Right atrium auricular region (tissue), 2 donors: ENCODE measurements at regions not wholly inside any gene's neighbourhood (a gene's known extent, or its start where the extent isn't known, plus 50 kb on each side); places are given as distances from the start of the nearest gene placed in this dataset.
"Not testable (repeated sequence)": the region's sequence is repeated elsewhere in the genome, so short reads cannot be mapped to it uniquely, and the experiment has no call there.

Experiments
- DNase-seq: peaks from one replicate; pipeline ENCODE4 v3.0.0-alpha.2; 2019; ENCODE audit warnings: low spot score
- H3K27ac ChIP-seq, 2 donors: fragments of 200-600 bp; sonication (generic); 1 replicate in 1 of 2; 2 replicates in 1 of 2; pipeline ENCODE4 v1.5.1; 2016 to 2019
- H3K27me3 ChIP-seq, 2 donors: fragments of 200-600 bp; sonication (generic); one replicate each; pipeline versions ENCODE4 v1.5.1 to v1.6.0; 2017 to 2019
- H3K36me3 ChIP-seq: fragments of 200-600 bp; sonication (generic); one replicate; pipeline ENCODE4 v1.5.1; 2016
- H3K4me1 ChIP-seq, 2 donors: fragments of 200-600 bp; sonication (generic); one replicate each; pipeline versions ENCODE4 v1.5.1 to v1.6.0; 2017 to 2019
- H3K4me3 ChIP-seq, 2 donors: fragments of 200-600 bp; sonication (generic); 1 replicate in 1 of 2; 2 replicates in 1 of 2; pipeline ENCODE4 v1.5.1; 2017 to 2019; ENCODE audit warnings: mild to moderate bottlenecking in 1 of 2, moderate library complexity in 1 of 2
- H3K9me3 ChIP-seq, 2 donors: fragments of 200-600 bp; sonication (generic); one replicate each; pipeline ENCODE4 v1.5.1; 2019
- TF ChIP-seq, protein P1 (sequence below), 2 donors: fragments of 200-600 bp; sonication (generic); IDR thresholded peaks; one replicate each; pipeline ENCODE4 v1.5.1; 2019; ENCODE audit warnings: antibody characterized with exemption in 2 of 2

DNA sequence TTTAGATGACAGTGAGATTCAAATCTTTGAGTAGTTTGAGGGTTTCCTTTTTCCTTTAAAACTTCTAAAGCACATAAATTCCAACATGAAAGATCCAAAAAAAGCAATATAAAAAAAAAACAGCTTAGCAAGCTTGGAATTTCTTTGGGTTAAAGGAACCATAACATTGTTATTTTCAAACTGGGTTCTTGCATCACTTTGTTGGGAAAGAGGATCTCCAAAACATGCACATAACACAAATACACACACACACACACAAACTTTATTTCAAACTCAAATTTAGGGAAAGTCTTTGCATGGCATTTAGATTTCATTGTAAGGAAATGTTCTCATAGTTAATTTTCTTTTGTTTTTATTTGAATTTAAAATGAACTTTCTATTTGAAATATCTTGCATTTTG, 79.2 kb upstream of the COL8A1 start:
- no peaks in the 10 kb centered on the region for H3K9me3 ChIP-seq
- DNase-seq: no peak
- H3K4me1 ChIP-seq: no peaks in the 10 kb centered on the region
- TF ChIP-seq, protein P1, sequence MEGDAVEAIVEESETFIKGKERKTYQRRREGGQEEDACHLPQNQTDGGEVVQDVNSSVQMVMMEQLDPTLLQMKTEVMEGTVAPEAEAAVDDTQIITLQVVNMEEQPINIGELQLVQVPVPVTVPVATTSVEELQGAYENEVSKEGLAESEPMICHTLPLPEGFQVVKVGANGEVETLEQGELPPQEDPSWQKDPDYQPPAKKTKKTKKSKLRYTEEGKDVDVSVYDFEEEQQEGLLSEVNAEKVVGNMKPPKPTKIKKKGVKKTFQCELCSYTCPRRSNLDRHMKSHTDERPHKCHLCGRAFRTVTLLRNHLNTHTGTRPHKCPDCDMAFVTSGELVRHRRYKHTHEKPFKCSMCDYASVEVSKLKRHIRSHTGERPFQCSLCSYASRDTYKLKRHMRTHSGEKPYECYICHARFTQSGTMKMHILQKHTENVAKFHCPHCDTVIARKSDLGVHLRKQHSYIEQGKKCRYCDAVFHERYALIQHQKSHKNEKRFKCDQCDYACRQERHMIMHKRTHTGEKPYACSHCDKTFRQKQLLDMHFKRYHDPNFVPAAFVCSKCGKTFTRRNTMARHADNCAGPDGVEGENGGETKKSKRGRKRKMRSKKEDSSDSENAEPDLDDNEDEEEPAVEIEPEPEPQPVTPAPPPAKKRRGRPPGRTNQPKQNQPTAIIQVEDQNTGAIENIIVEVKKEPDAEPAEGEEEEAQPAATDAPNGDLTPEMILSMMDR (IDR thresholded peaks at IDR 0.05): no peak
- no peak overlapping the region for H3K4me3 ChIP-seq
- H3K27ac ChIP-seq: no peak overlapping the region
- H3K36me3 ChIP-seq: no peaks in the 10 kb centered on the region
- H3K27me3 ChIP-seq: no peaks in the 10 kb centered on the region

DNA sequence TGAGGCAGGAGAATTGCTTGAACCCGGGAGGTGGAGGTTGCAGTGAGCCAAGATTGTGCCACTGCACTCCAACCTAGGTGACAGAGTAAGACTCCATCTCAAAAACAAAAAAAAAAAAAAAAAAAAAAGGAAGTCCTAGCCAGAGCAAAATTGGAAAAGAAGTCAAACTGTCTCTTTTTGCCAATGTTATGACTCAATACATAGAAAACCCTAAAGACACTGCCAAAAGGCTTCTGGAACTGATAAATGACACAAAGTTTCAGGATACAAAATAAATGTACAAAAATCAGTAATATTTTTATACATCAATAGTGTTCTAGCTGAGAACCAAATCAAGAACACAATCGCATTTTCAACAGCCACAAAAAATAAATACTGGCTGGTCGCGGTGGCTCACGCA, 82.5 kb upstream of the COL8A1 start:
- H3K9me3 ChIP-seq, H3K27ac ChIP-seq, H3K4me1 ChIP-seq, H3K27me3 ChIP-seq, H3K36me3 ChIP-seq, H3K4me3 ChIP-seq, DNase-seq: not testable (repeated sequence)

DNA sequence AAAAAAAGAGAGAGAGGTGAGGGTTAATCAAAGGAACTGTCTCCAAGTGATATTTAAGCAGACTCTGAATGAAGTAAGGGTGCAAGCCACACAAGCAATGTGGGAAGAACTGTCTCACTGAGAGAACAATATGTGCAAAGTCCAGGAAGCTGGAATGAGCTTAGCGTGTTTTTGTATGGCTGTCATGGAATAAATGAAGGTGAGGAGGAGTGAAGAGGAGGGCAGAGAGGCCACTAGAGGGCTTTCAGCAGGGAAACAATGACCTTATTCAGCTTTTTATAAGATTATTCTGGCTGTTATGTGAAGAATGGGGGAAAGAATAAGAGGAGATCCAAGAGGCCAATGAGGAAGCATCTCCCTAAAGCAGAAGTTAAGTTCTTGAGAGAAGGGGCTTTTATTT, 86.9 kb upstream of the COL8A1 start:
- TF ChIP-seq, protein P1 (IDR thresholded peaks at IDR 0.05): peak in 1 of 2 donors; percentile 21
- peak overlapping the region; percentile 47 to 63 for H3K27ac ChIP-seq
- no peak for DNase-seq
- peaks cover 0 to 10% of the 10 kb centered on the region in 2 donors for H3K4me1 ChIP-seq
- no peaks in the 10 kb centered on the region for H3K9me3 ChIP-seq
- no peaks in the 10 kb centered on the region for H3K36me3 ChIP-seq
- no peak overlapping the region for H3K4me3 ChIP-seq
- no peaks in the 10 kb centered on the region for H3K27me3 ChIP-seq

DNA sequence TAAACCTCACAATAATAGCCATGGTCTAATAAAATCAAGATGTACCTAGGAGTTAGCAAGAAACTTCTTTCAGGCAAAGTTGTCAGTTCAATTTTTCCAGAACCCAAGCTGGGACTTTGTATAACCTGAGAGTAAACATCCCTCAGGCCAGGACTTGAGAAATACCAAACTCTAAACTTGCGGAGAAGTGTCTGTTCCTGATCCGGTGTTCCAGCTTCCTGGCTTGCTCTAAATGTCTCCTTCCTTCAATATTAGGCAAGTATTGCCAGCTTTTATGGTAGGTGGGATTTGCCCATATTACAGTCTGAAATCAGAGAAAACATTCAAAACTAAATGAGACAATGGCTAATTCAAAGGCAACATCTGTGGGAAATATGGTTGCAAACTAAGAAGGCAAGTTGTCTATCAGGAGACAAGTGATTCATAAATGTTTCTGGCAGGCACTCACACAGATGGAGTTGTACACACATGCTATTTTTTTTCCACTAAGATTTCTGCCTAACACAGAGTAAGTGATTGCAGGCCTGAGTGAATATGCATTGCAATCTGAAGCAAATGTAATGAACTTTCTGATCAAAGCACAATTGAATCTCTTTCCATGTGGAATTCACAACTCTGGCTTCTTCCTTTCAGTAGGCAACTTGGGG, 88.3 kb upstream of the COL8A1 start:
- no peaks in the 10 kb centered on the region for H3K27me3 ChIP-seq
- TF ChIP-seq, protein P1 (IDR thresholded peaks at IDR 0.05): no peak
- H3K9me3 ChIP-seq: no peaks in the 10 kb centered on the region
- H3K27ac ChIP-seq: peak overlapping the region; percentile 47 to 63
- H3K4me3 ChIP-seq: no peak overlapping the region
- H3K36me3 ChIP-seq: no peaks in the 10 kb centered on the region
- H3K4me1 ChIP-seq: peaks cover 0 to 17% of the 10 kb centered on the region in 2 donors
- DNase-seq: no peak

DNA sequence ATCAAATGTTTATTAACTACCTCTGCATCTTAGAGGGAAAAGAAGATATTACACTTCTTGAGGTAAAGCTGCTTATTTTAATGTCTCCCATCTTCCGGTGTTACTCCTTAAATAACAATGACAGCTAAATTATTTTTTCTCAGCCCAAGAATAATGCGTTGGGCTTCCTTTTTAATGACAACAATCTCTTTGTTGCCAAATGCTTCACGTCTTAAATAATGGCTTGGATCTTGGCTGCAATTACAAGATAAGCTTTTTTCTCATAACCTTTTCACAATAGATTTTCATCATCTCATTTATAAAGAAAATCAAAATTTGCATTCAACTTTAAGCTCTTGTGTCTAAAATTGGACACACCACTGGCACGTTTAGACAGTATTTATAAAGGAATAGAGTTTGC, 89.2 kb upstream of the COL8A1 start:
- Histone ChIP-seq H3K27me3 (no peaks in the 10 kb centered on the region), H3K9me3 (no peaks in the 10 kb centered on the region), H3K27ac (peak overlapping the region; percentile 47 to 63), H3K4me3 (no peak overlapping the region), H3K4me1 (peaks cover 0 to 26% of the 10 kb centered on the region in 2 donors), H3K36me3 (no peaks in the 10 kb centered on the region)
- DNase-seq: no peak
- TF ChIP-seq, protein P1 (IDR thresholded peaks at IDR 0.05): no peak

DNA sequence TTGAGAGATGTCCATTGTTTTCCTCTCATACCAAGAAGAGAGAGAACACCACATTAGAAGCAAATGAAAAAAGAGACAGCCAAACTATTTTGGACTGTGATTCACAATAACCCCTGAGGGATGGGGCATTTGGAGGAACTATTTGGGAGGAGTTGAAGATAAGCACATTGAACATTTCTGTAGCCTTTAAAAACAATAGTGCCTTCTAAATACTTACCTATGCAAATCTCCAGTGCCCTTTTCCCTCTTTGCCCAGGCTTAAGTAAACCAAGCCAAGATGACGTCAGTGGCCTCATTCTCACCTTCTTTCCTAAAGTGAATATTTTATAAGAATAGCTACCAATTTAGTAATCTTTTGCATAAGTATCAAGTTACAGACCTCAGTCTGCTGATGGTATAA, 89.7 kb upstream of the COL8A1 start:
- no peak for DNase-seq
- Histone ChIP-seq H3K27ac (peak overlapping the region; percentile 47 to 63), H3K9me3 (no peaks in the 10 kb centered on the region), H3K27me3 (no peaks in the 10 kb centered on the region), H3K4me1 (peaks cover 0 to 31% of the 10 kb centered on the region in 2 donors), H3K36me3 (no peaks in the 10 kb centered on the region), H3K4me3 (no peak overlapping the region)
- TF ChIP-seq, protein P1 (IDR thresholded peaks at IDR 0.05): no peak
